ENCODE measurements at regions not wholly inside any gene's neighbourhood (a gene's known extent, or its start where the extent isn't known, plus 50 kb on each side); places are given as distances from the start of the nearest gene placed in this dataset.
"Not testable (repeated sequence)": the region's sequence is repeated elsewhere in the genome, so short reads cannot be mapped to it uniquely, and the experiment has no call there.

DNA sequence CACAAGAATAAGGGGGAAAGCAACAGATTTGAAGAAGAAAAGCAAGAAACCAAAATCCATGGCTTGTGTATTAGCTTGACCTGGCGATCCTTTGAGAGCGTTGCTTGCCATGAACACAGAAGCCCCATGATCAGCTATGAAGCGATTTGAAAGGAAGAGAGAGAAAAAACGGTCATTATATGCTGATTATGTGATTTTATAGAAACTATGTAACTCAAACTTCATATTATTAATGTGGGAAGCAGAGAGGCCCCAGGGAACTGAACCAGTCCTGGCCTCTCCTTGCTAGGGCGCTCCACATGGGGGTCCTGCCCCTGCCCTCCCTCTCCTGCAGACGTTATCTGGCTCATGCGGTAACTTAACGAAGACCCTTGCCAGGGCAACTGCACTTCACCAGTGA, 306.1 kb upstream of the ADARB2 start:
- Mint-ChIP-seq H3K36me3 (ENCODE audit: low read depth) (no peaks in the 10 kb centered on the region), H3K27ac (no peak overlapping the region), H3K27me3 (peaks cover 8% of the 10 kb centered on the region), H3K4me1 (no peaks in the 10 kb centered on the region), H3K4me3 (no peak overlapping the region), H3K9me3 (no peaks in the 10 kb centered on the region)
- ATAC-seq (replicated peaks): no peak

DNA sequence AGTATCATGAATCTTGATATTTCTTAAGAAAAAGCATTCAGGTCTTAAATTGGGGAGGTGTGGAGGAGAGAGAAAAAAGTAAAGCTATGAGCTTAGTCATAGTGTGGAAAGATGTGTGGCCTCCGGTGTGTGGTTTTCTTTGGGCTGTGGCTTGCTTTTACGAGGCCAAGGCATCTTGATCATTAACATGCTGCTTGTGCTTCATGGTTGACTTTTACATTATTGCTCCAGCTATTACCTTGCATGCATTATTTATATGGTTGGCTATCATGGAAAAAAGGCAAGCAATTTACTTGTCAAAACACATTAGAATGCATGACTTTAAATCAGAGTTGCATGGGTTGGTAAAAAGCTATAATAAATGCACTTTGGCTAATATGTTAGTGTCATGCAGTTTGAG, 300.7 kb upstream of the ADARB2 start:
- H3K27ac Mint-ChIP-seq: no peak overlapping the region
- H3K4me3 Mint-ChIP-seq: no peak overlapping the region
- peaks cover 3% of the 10 kb centered on the region for H3K9me3 Mint-ChIP-seq
- peaks cover 3% of the 10 kb centered on the region for H3K27me3 Mint-ChIP-seq
- no peaks in the 10 kb centered on the region for H3K4me1 Mint-ChIP-seq
- no peaks in the 10 kb centered on the region for H3K36me3 Mint-ChIP-seq (ENCODE audit: low read depth)
- no peak for ATAC-seq (replicated peaks)

DNA sequence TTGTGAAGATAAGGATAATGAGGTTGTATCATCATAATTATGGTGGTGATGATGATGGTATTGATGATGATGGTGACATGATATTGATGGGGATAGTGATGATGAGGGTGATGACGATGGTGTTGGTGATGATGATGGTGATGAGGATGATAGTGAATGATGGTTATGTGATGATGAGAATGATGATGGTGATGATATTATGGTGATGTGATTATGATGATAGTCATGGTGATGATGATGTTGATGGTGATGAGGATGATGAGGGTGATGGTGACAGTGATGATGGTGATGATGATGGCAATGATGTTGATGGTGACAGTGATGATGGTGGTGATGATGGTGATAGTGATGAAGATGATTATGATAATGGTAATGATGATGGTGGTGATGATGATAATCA, 299.9 kb upstream of the ADARB2 start:
- Mint-ChIP-seq H3K27ac (no peak overlapping the region), H3K4me1 (no peaks in the 10 kb centered on the region), H3K9me3 (peaks cover 3% of the 10 kb centered on the region), H3K4me3 (no peak overlapping the region), H3K36me3 (ENCODE audit: low read depth) (no peaks in the 10 kb centered on the region), H3K27me3 (peaks cover 3% of the 10 kb centered on the region)
- no peak for ATAC-seq (replicated peaks)

DNA sequence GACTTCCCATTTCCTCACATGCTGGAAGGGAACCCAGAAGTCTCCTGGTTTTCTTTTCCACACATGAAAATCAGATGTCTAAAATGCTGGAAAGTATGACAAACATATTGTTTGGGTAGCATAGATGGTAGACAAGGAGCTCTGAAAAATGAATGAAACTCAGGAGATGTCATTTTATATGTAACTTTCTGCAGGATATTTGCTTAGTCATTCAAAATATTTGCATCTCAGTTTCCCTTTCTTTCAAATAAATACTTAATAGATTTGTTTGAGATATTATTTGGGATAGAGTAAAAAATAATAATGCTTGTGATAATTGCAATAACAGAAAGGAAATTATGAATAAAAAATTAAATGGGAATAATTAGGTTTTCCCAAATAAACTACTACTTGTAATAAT, 298.9 kb upstream of the ADARB2 start:
- ATAC-seq (replicated peaks): no peak
- Mint-ChIP-seq H3K4me3 (no peak overlapping the region), H3K36me3 (ENCODE audit: low read depth) (no peaks in the 10 kb centered on the region), H3K27me3 (peaks cover 3% of the 10 kb centered on the region), H3K4me1 (no peaks in the 10 kb centered on the region), H3K9me3 (peaks cover 3% of the 10 kb centered on the region), H3K27ac (no peak overlapping the region)

DNA sequence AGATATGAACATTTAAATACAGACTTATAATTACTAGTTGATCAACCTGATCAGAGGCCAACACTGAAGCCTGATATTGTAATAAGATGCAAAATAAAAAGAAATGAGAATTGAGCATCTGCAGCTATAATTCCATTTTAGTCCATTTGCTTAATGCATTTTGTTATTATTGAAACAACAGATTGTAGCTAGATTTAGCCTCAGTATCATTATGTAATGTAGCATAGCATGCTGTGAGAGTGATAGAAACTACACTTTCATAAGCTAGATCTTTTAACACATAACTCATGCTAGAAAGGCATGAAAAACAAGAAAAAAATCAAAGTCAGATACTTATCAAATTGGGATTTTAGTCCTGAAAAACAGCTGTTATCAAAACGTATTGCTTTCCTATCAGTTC, 292.7 kb upstream of the ADARB2 start:
- no peak for ATAC-seq (replicated peaks)
- Mint-ChIP-seq H3K27me3 (peaks cover 3% of the 10 kb centered on the region), H3K9me3 (no peaks in the 10 kb centered on the region), H3K4me1 (no peaks in the 10 kb centered on the region), H3K27ac (no peak overlapping the region), H3K4me3 (no peak overlapping the region), H3K36me3 (ENCODE audit: low read depth) (no peaks in the 10 kb centered on the region)

DNA sequence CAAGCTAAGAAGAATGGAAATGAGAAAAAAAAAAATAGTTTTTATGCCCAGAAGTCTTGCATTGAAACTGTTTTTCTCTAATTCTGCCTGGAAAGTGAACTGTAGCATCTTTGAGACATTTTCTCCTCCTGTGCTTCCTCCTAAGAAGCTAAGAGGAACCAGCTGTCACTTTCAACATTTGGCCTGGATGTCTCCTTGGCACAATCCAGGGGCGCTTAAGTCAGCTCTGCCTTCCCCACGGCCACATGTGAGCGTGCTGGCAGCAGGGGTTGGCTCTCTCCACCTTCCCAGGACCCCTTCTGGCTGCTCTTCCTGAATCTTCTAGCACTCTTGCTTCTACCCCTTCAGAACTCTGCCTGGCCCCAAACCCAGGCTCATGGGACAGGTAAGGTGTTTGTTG, 289.6 kb upstream of the ADARB2 start:
- no peak for ATAC-seq (replicated peaks)
- no peaks in the 10 kb centered on the region for H3K4me1 Mint-ChIP-seq
- peaks cover 7% of the 10 kb centered on the region for H3K27me3 Mint-ChIP-seq
- no peak overlapping the region for H3K27ac Mint-ChIP-seq
- H3K4me3 Mint-ChIP-seq: no peak overlapping the region
- no peaks in the 10 kb centered on the region for H3K9me3 Mint-ChIP-seq
- H3K36me3 Mint-ChIP-seq (ENCODE audit: low read depth): no peaks in the 10 kb centered on the region

DNA sequence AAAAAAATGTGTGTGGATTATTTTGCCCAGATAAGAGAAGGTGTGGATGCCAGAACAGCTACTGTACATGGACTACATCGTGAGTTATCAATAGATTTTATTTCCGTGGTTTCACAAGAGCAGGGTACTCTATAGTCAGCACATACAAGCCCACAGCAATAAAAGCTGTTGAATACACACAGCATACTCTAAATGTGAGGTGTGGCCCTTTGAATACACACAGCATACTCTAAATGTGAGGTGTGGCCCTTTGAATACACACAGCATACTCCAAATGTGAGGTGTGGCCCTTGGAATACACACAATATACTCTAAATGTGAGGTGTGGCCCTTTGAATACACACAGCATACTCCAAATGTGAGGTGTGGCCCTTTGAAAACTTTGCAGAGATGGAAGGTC, 287.4 kb upstream of the ADARB2 start:
- H3K9me3 Mint-ChIP-seq; H3K27ac Mint-ChIP-seq; H3K36me3 Mint-ChIP-seq (ENCODE audit: low read depth); H3K4me1 Mint-ChIP-seq; ATAC-seq (replicated peaks); H3K4me3 Mint-ChIP-seq: not testable (repeated sequence)
- peaks cover 13% of the 10 kb centered on the region for H3K27me3 Mint-ChIP-seq

DNA sequence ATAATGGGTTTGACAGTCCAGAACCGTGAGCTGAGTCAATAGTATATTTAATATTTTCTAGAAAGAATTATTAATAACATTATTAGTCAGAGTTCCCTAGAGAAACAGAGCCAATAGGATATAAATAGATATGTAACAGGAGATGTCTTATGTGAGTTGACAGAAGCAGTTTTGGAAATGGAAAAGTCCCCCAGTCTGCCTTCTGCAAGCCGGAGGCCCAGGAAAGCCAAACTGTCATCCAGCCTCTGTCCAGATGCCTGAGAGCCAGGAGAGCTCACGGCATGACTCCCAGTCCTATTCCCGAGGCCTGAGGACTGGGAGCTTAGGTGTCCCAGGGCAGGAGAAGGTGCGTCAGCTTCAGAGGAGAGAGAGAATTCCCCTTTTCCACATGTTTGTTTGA, 286.4 kb upstream of the ADARB2 start:
- ATAC-seq (replicated peaks): no peak
- no peaks in the 10 kb centered on the region for H3K36me3 Mint-ChIP-seq (ENCODE audit: low read depth)
- H3K27me3 Mint-ChIP-seq: peaks cover 13% of the 10 kb centered on the region
- H3K4me1 Mint-ChIP-seq: no peaks in the 10 kb centered on the region
- no peaks in the 10 kb centered on the region for H3K9me3 Mint-ChIP-seq
- H3K4me3 Mint-ChIP-seq: no peak overlapping the region
- no peak overlapping the region for H3K27ac Mint-ChIP-seq

DNA sequence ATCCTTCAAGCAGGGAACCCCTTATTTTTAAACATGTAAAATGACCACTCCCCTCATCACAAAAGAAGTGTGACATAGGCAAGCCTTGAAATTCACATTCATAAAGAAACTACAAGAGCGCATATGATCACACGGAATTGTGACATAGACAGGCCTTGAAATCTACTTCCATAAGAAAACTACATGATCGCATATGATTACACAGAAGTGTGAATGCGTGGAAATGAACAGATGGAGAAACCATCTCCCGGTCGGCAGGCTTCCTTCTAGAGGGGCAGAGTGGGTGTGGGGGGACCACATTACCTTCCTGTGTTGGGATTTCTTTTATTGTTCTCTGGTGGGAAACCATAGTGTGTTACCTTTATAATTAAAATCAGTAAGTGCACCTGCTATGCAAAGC, 285.1 kb upstream of the ADARB2 start:
- no peak for ATAC-seq (replicated peaks)
- Mint-ChIP-seq H3K9me3 (no peaks in the 10 kb centered on the region), H3K4me3 (no peak overlapping the region), H3K4me1 (no peaks in the 10 kb centered on the region), H3K27ac (no peak overlapping the region), H3K36me3 (ENCODE audit: low read depth) (no peaks in the 10 kb centered on the region), H3K27me3 (peaks cover 13% of the 10 kb centered on the region)

DNA sequence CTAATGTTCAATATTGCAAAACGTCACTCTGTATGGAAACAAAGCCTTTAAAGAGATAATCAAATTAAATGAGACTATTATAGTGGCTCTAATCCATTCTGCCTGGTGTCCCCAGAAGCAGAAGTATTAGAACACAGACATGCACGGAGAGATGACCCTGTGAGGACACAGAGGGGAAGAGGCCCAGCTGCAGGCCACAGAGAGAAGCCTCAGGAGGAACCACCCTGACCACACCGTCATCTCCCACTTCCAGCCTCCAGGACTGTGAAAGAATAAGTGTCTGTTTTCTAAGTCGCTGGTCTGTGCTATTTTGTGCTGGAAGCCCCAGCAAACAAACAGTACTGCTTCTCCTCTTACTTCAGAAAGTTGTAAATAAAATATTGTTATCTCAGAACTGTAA, 283.5 kb upstream of the ADARB2 start:
- Mint-ChIP-seq H3K27me3 (peaks cover 10% of the 10 kb centered on the region), H3K36me3 (ENCODE audit: low read depth) (no peaks in the 10 kb centered on the region), H3K4me3 (no peak overlapping the region), H3K27ac (no peak overlapping the region), H3K9me3 (no peaks in the 10 kb centered on the region), H3K4me1 (no peaks in the 10 kb centered on the region)
- ATAC-seq (replicated peaks): no peak

DNA sequence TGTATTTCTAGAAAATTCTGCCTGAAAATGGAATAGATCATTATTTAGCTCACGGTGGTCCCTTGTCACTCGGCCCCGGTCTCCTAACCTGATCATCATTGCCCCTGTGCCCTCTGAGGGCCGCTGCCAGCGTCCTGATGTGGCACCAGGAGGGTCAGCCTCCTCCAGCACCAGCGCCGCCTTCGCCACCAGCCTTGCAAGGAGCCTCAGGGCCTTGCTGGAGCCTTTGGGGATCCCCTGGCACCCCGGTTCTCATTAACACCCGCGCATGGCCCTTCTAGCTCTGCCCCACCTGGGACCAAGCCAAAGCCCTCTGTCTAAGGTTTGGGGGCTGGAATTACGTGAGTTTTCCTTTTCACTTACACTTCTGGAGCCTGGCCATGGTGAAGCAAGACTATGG, 282.5 kb upstream of the ADARB2 start:
- H3K27ac Mint-ChIP-seq: no peak overlapping the region
- no peaks in the 10 kb centered on the region for H3K4me1 Mint-ChIP-seq
- peaks cover 10% of the 10 kb centered on the region for H3K27me3 Mint-ChIP-seq
- H3K9me3 Mint-ChIP-seq: no peaks in the 10 kb centered on the region
- H3K4me3 Mint-ChIP-seq: no peak overlapping the region
- no peaks in the 10 kb centered on the region for H3K36me3 Mint-ChIP-seq (ENCODE audit: low read depth)
- no peak for ATAC-seq (replicated peaks)

DNA sequence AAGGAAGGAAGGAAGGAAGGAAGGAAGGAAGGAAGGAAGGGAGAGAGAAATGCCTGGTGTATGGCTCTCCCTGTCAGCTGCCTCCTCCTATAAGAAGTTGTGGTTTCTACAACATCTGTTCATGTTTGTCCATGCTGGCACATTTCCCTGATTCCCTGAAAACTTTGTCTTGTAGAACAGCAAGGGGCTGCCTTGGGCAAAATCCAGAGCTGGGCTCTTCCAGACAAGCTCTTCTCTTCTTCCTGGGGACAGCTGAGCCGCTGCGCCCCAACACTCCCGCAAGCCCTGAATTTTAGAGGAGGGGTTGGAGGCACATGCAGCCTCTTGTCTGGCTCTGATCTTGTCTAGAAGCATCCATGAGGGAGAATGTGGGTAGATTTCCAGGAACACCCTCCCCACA, 282.0 kb upstream of the ADARB2 start:
- Mint-ChIP-seq H3K27me3 (peaks cover 8% of the 10 kb centered on the region), H3K4me1 (no peaks in the 10 kb centered on the region), H3K36me3 (ENCODE audit: low read depth) (no peaks in the 10 kb centered on the region), H3K4me3 (no peak overlapping the region), H3K9me3 (no peaks in the 10 kb centered on the region), H3K27ac (no peak overlapping the region)
- ATAC-seq (replicated peaks): no peak

DNA sequence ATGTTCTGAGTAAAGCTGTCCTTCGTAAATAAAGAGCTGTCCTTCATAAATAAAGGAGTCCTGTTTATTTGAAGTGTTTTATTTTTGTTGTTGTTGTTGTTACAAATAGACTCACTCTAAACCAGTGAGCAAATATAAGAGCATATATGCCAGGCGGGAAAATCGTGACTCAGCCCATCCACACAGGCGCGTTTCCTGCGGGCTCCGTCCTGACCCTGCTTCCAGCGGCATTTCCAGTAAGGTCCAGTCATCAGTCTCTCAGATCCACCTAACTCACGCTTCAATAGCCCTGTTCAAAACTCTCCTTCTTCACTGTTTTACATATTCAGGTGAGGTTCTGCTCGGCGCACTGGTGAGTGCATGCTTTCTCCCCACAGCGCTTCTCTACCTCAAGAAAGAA, 277.2 kb upstream of the ADARB2 start:
- no peaks in the 10 kb centered on the region for H3K4me1 Mint-ChIP-seq
- no peak for ATAC-seq (replicated peaks)
- no peaks in the 10 kb centered on the region for H3K9me3 Mint-ChIP-seq
- H3K4me3 Mint-ChIP-seq: no peak overlapping the region
- H3K36me3 Mint-ChIP-seq (ENCODE audit: low read depth): no peaks in the 10 kb centered on the region
- no peak overlapping the region for H3K27ac Mint-ChIP-seq
- H3K27me3 Mint-ChIP-seq: no peaks in the 10 kb centered on the region

DNA sequence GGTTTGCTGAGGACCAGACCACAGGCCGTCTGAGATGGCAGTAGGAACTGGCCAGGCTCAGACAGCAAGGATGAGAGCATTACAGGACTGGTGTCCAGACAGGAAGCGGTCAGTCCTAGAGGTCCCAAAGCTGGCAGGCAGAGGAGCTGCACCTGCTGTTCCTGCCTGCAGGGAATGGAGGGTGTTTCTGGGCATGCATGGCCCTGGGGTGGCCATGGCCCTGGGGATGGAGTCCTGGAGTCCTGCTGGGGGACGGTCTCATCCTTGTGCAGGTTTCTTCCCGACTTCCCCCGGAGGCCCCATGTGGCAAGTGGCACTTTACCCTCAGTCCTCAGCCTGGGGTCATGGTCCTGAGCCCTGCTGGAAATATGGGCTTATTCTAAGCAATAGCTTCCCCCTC, 274.9 kb upstream of the ADARB2 start:
- Mint-ChIP-seq H3K27ac (no peak overlapping the region), H3K9me3 (no peaks in the 10 kb centered on the region), H3K4me3 (no peak overlapping the region), H3K27me3 (peaks cover 5% of the 10 kb centered on the region), H3K4me1 (no peaks in the 10 kb centered on the region), H3K36me3 (ENCODE audit: low read depth) (no peaks in the 10 kb centered on the region)
- ATAC-seq (replicated peaks): no peak

DNA sequence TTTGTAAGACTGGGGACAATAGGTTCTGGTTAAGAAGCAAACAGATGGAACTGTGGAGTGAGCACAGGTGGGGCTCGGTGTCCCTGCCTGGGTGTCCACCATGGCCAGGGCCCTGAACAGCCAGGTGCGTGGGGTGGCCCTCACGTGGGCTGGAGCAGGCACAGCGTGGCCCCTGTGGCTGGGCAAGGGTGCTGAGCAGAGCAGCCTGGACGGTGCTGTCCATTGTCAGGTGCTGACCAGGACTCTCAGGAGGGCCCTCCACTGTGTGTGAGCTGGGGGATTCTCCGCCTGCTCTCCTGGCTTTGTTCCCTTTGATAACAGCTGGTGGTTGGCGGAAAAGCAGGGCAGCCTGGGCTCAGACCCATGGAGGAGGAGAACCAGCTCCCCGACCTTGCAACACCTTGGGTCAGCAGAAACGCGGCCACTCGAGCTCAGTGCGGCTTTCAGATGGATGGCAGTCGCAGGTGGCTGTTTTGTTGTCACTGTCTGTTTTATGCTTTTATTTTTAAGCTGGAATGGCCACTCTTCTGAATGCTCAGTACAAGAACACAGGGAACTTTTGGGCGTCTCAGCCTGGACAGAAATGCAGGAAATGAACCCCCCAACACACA, 273.9 kb upstream of the ADARB2 start:
- Mint-ChIP-seq H3K4me1 (no peaks in the 10 kb centered on the region), H3K27ac (no peak overlapping the region), H3K4me3 (no peak overlapping the region), H3K27me3 (peaks cover 5% of the 10 kb centered on the region), H3K9me3 (no peaks in the 10 kb centered on the region), H3K36me3 (ENCODE audit: low read depth) (no peaks in the 10 kb centered on the region)
- no peak for ATAC-seq (replicated peaks)

DNA sequence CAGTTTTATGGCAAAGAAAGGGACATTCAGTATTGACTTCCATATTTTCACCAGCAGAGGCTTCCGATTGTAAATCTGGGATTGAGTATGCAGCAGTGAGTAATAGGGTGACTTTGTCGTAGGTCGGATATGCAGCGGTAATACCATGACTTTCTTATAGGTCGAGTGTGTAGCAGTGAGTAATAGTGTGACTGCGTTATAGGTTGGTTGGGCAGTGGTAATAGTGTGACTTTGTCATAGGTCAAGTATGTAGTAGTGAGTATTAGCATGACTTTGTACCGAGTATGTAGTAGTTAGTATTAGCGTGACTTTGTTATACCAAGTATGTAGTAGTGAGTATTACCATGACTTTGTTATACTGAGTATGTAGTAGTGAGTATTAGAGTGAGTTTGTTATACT, 268.2 kb upstream of the ADARB2 start:
- ATAC-seq (replicated peaks): peak; percentile 21
- Mint-ChIP-seq H3K9me3 (no peaks in the 10 kb centered on the region), H3K4me3 (no peak overlapping the region), H3K27me3 (peaks cover 9% of the 10 kb centered on the region), H3K36me3 (ENCODE audit: low read depth) (no peaks in the 10 kb centered on the region), H3K4me1 (no peaks in the 10 kb centered on the region), H3K27ac (no peak overlapping the region)
